Muscle of leg (tissue), 3 donors: ENCODE measurements at regions not wholly inside any gene's neighbourhood (a gene's known extent, or its start where the extent isn't known, plus 50 kb on each side); places are given as distances from the start of the nearest gene placed in this dataset.
"Not testable (repeated sequence)": the region's sequence is repeated elsewhere in the genome, so short reads cannot be mapped to it uniquely, and the experiment has no call there.

Experiments
- DNase-seq: peaks from one replicate; pipeline ENCODE4 v3.0.0; 2013
- H3K27ac ChIP-seq: one replicate; pipeline ENCODE4 v1.5.1; 2013; ENCODE audit warnings: mild to moderate bottlenecking, low read length, control low read depth
- H3K27me3 ChIP-seq: one replicate; pipeline ENCODE4 v1.6.1; 2013; ENCODE audit warnings: low read length; ENCODE audit not compliant: control insufficient read depth, insufficient read depth
- H3K36me3 ChIP-seq: one replicate; pipeline ENCODE4 v1.6.1; 2013; ENCODE audit warnings: low read length; ENCODE audit not compliant: control insufficient read depth, insufficient read depth
- H3K4me1 ChIP-seq: one replicate; pipeline ENCODE4 v1.6.1; 2013; ENCODE audit warnings: low read length; ENCODE audit not compliant: control insufficient read depth, insufficient read depth
- H3K4me3 ChIP-seq: one replicate; pipeline ENCODE4 v1.5.1; 2013; ENCODE audit warnings: low read length, control low read depth
- H3K9me3 ChIP-seq: replicated peaks from 2 replicates; pipeline ENCODE4 v1.6.1; 2013; ENCODE audit warnings: low read depth, low read length; ENCODE audit not compliant: control insufficient read depth
- WGBS: methylation state at CpG from one replicate; pipeline ENCODE4 v1.1.5; 2013; ENCODE audit warnings: missing lambda C conversion rate; ENCODE audit not compliant: insufficient coverage; 5-methylcytosine and 5-hydroxymethylcytosine counted together

DNA sequence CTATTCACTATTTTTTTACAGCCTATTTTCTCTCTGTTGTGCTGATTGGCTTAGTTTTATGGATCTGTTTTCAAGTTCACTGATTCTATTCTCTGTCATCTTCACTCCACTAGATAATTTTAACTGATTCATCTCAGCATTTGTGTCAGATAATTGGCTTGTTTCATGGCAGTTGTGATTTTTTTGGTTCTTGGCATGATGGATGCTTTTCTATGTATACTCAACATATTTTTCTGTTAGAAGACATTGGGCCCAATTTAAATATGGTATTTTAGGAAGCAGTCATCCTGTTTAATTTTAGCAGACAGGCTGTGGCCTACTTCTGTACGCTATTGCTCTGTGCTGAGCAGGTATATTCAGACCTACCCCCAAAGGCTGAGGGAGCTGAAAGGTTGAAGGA is 1865.3 kb upstream of the ACO1 start:
- Histone ChIP-seq H3K4me1 (peaks cover 10% of the 10 kb centered on the region), H3K9me3 (no peaks in the 10 kb centered on the region)
- WGBS, result no CpG with 5 or more reads among the region's 1 CpG

DNA sequence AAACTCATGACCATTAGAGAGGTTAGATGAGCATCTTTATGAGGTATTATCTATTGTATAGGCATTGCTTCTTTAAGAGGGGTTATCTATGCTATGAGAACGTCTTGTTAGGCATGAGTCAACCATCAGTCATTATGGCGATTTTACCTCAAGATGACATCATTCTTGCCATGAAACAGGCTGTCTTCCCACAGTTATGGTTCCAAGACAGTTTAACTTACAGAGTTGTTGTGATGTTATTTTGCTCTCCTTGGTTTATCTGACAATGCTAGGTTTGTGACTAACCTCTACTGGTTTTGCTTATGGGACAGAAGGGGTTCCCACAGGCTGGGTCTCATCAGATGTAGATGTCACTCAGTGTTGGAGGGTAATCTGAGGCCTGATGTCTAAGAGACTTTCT is 1864.7 kb upstream of the ACO1 start:
- no peak overlapping the region for H3K27ac ChIP-seq
- no peak for DNase-seq
- H3K4me3 ChIP-seq, result no peak overlapping the region
- H3K4me1 ChIP-seq, result peaks cover 12% of the 10 kb centered on the region
- H3K36me3 ChIP-seq, result no peaks in the 10 kb centered on the region
- H3K9me3 ChIP-seq, result no peaks in the 10 kb centered on the region
- no peaks in the 10 kb centered on the region for H3K27me3 ChIP-seq
- WGBS, result no CpG with 5 or more reads among the region's 2 CpGs

More for the DNA sequence above, 1865.3 kb upstream of the ACO1 start:
- Histone ChIP-seq H3K4me3 (no peak overlapping the region), H3K27ac (no peak overlapping the region), H3K36me3 (no peaks in the 10 kb centered on the region), H3K27me3 (no peaks in the 10 kb centered on the region)
- no peak for DNase-seq

GRCh38 chr9:30522061-30522460 is 1862.4 kb upstream of the ACO1 start:
- DNase-seq, result peak; percentile 68
- no CpG with 5 or more reads among the region's 2 CpGs for WGBS

DNA sequence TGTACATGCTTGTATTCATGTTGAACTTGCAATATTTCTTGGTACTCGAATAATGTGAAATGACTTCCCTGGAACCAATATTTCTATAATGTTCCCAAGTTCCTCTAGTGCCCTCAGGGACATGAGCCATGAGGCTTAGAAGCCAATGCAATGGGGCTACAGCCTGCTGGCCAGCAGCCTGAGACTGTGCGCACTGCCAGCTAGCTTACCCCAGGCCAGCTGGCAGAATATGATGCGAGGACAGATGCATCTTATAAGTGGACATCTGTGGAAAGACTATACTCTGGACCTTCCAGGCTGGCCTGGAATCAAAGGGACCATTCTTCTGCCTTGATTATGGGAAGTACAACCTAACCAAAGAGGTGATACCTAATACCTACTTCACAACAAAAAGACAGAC is 1862.0 kb upstream of the ACO1 start:
- WGBS, result 0% methylated on average over 1 of the region's 3 CpGs
- H3K27me3 ChIP-seq, result no peaks in the 10 kb centered on the region
- no peaks in the 10 kb centered on the region for H3K36me3 ChIP-seq
- H3K9me3 ChIP-seq, result no peaks in the 10 kb centered on the region
- H3K27ac ChIP-seq, result peak overlapping the region; percentile 2
- H3K4me1 ChIP-seq, result peaks cover 12% of the 10 kb centered on the region
- no peak overlapping the region for H3K4me3 ChIP-seq
- peak; percentile 84 for DNase-seq

More at GRCh38 chr9:30522061-30522460, 1862.4 kb upstream of the ACO1 start:
- no peaks in the 10 kb centered on the region for H3K9me3 ChIP-seq
- peaks cover 12% of the 10 kb centered on the region for H3K4me1 ChIP-seq
- H3K4me3 ChIP-seq, result no peak overlapping the region
- H3K27ac ChIP-seq, result peak overlapping the region; percentile 2
- no peaks in the 10 kb centered on the region for H3K36me3 ChIP-seq
- H3K27me3 ChIP-seq, result no peaks in the 10 kb centered on the region

- Histone ChIP-seq H3K4me1 (peaks cover 12% of the 10 kb centered on the region), H3K36me3 (no peaks in the 10 kb centered on the region), H3K27me3 (no peaks in the 10 kb centered on the region), H3K9me3 (no peaks in the 10 kb centered on the region), H3K4me3 (no peak overlapping the region), H3K27ac (no peak overlapping the region)
- no CpG with 5 or more reads among the region's 1 CpG for WGBS
- peak; percentile 20 for DNase-seq
These were observed 1860.1 kb upstream of the ACO1 start for GRCh38 chr9:30524311-30524710.

DNA sequence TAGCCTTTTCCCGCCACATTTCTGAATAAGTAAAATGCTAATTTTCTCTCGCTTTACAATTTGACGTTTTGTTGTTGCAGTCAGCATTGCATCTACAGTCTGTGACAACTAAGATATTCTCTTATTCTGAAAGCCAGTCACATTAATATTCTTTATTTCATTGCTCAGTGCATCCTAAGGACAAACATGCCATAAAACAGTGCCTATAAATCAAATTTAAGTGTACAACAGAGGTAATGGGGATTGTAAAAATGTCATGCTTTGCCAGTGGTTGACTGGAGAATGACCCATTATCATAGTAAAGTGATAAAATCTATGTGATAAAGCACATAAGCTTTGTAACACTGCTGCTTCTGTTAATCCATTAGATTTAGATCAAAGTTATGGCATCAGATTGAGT is 1850.0 kb upstream of the ACO1 start:
- no peak for DNase-seq
- Histone ChIP-seq H3K27me3 (no peaks in the 10 kb centered on the region), H3K36me3 (no peaks in the 10 kb centered on the region), H3K4me3 (no peak overlapping the region), H3K27ac (no peak overlapping the region), H3K4me1 (no peaks in the 10 kb centered on the region), H3K9me3 (peaks cover 2% of the 10 kb centered on the region)
- WGBS, result no CpG with 5 or more reads among the region's 3 CpGs

DNA sequence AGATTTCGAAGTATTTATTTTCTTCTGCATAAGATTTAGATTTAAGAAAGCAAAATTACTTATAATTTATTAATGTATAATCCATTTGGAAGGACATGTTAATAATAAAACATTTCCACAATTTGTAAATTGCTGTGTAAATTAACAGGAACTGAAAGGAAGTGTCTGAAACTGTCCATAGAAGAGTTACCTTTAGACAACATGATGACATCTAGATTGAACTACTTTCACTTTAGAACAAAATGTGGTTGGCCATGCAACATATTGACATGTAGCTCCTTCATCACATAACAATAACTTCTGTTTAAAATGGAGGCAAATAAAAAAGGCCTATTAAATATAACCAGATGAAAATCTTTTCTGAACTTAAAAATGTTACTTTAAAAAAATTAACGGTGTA is 1849.5 kb upstream of the ACO1 start:
- H3K4me3 ChIP-seq, result no peak overlapping the region
- no peaks in the 10 kb centered on the region for H3K36me3 ChIP-seq
- no peak overlapping the region for H3K27ac ChIP-seq
- WGBS, result no CpG with 5 or more reads among the region's 2 CpGs
- H3K9me3 ChIP-seq, result peaks cover 2% of the 10 kb centered on the region
- H3K4me1 ChIP-seq, result no peaks in the 10 kb centered on the region
- no peak for DNase-seq
- H3K27me3 ChIP-seq, result no peaks in the 10 kb centered on the region

DNA sequence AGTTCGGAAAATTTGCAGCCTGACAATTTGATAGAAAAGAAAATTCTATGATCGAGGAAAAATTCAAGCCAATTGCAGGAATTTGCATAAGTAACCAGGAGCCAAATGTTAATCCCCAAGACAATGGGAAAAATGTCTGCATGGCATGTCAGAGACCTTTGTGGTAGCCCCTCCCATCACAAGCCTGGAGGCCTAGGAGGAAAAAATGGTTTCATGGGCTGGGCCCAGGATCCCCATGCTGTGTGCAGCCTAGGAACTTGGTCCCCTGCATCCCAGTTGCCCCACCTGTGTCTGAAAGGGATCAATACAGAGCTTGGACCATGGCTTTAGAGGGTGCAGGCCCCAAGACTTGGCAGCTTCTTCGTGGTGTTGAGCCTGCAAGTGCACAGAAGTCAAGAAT is 1847.9 kb upstream of the ACO1 start:
- H3K9me3 ChIP-seq, result no peaks in the 10 kb centered on the region
- WGBS, result 50% methylated on average over 3 of the region's 3 CpGs
- DNase-seq, result no peak
- no peaks in the 10 kb centered on the region for H3K36me3 ChIP-seq
- no peak overlapping the region for H3K27ac ChIP-seq
- no peaks in the 10 kb centered on the region for H3K4me1 ChIP-seq
- H3K4me3 ChIP-seq, result no peak overlapping the region
- no peaks in the 10 kb centered on the region for H3K27me3 ChIP-seq

- H3K27ac ChIP-seq, H3K27me3 ChIP-seq: not testable (repeated sequence)
These were observed 1844.7 kb upstream of the ACO1 start for GRCh38 chr9:30539696-30540095.

GRCh38 chr9:30574355-30575151 is 1809.9 kb upstream of the ACO1 start:
- DNase-seq, result no peak
- no peak overlapping the region for H3K4me3 ChIP-seq
- H3K4me1 ChIP-seq, result no peaks in the 10 kb centered on the region
- H3K9me3 ChIP-seq, result peaks cover 3% of the 10 kb centered on the region
- H3K27me3 ChIP-seq, result no peaks in the 10 kb centered on the region
- no peak overlapping the region for H3K27ac ChIP-seq
- no peaks in the 10 kb centered on the region for H3K36me3 ChIP-seq
- 91% methylated on average over 28 of the region's 28 CpGs for whole genome bisulfite sequencing

More at GRCh38 chr9:30539696-30540095, 1844.7 kb upstream of the ACO1 start:
- H3K4me3 ChIP-seq, DNase-seq, H3K9me3 ChIP-seq, H3K36me3 ChIP-seq, H3K4me1 ChIP-seq: not testable (repeated sequence)
- WGBS, result no CpG with 5 or more reads among the region's 15 CpGs
